Endothelial cell of umbilical vein (primary cell): ENCODE measurements at regions not wholly inside any gene's neighbourhood (a gene's known extent, or its start where the extent isn't known, plus 50 kb on each side); places are given as distances from the start of the nearest gene placed in this dataset.
A peak's percentile ranks its signal among the peaks of the same experiment; 100 is the strongest.

Source experiments
- BruUV-seq: library from RNA; stranded (reverse); fragments of 400-500 nt; replicated peaks from 2 replicates; lab custom pipeline; 2021; lab: Mats Ljungman, UMichigan
- CTCF ChIA-PET: fragments of 300-600, 350-600 bp; sonication (Branson Sonifier 250); formaldehyde crosslinking; loops from one replicate; lab custom pipeline; 2021; ENCODE audit warnings: antibody characterized with exemption, inconsistent platforms; lab: Charles Lee
- POLR2A ChIA-PET: fragments of 300-600, 350-600 bp; sonication (Branson Sonifier 250); formaldehyde crosslinking; loops from one replicate; lab custom pipeline; 2021; ENCODE audit warnings: antibody characterized with exemption, inconsistent platforms; lab: Charles Lee
- DNase-seq: peaks from one replicate; pipeline ENCODE4 v3.0.0-alpha.2; 2011; ENCODE audit warnings: low read depth, low spot score
- FAIRE-seq: peaks from 2 replicates; lab custom pipeline; 2011; peaks lifted over from hg19 to GRCh38; lab: Jason Lieb, UNC
- H2AFZ ChIP-seq: 2 replicates; pipeline ENCODE4 v1.6.0; 2012; ENCODE audit warnings: low read depth, low read length, control low read depth, inconsistent platforms
- H3K27ac ChIP-seq: 2 replicates; pipeline ENCODE4 v1.5.1; 2011; ENCODE audit warnings: low read depth, mild to moderate bottlenecking, control low read depth, low read length, moderate library complexity; ENCODE audit not compliant: insufficient read depth
- H3K27me3 ChIP-seq, 2 experiments: 2 replicates each; pipeline versions ENCODE4 v1.6.0 to v1.6.1; 2011; ENCODE audit warnings: low read length in 2 of 2, mixed read lengths in 1 of 2; ENCODE audit not compliant: control insufficient read depth in 2 of 2, insufficient read depth in 2 of 2
- H3K36me3 ChIP-seq, 2 experiments: 2 replicates in 1 of 2; 3 replicates in 1 of 2; pipeline ENCODE4 v1.5.1; 2011; ENCODE audit warnings: low read length in 2 of 2, mild to moderate bottlenecking in 1 of 2, moderate library complexity in 1 of 2; ENCODE audit not compliant: control insufficient read depth in 2 of 2, insufficient read depth in 2 of 2; ENCODE audit errors: extremely low read depth in 1 of 2
- H3K4me1 ChIP-seq: 3 replicates; pipeline ENCODE4 v1.5.1; 2011; ENCODE audit warnings: mild to moderate bottlenecking, low read length; ENCODE audit not compliant: control insufficient read depth, insufficient read depth; ENCODE audit errors: extremely low read depth
- H3K4me2 ChIP-seq: 2 replicates; pipeline ENCODE4 v1.6.1; 2011; ENCODE audit warnings: low read length, control low read depth, mixed read lengths; ENCODE audit not compliant: insufficient read depth
- H3K4me3 ChIP-seq, 3 experiments: fragments of 200-600 bp in 1 of 3; sonication (generic), shearing (Covaris generic) in 1 of 3; replicated peaks in 1 of 3; 2 replicates each; pipeline ENCODE4 v1.5.1; 2011 to 2016; ENCODE audit warnings: control low read depth in 3 of 3, low read length in 3 of 3, mild to moderate bottlenecking in 2 of 3, inconsistent platforms in 1 of 3, low read depth in 1 of 3, moderate library complexity in 1 of 3; ENCODE audit not compliant: insufficient read depth in 1 of 3
- H3K79me2 ChIP-seq: 2 replicates; pipeline ENCODE4 v1.6.0; 2012; ENCODE audit warnings: low read length, inconsistent platforms; ENCODE audit not compliant: control insufficient read depth, insufficient read depth
- H3K9ac ChIP-seq: replicated peaks from 2 replicates; pipeline ENCODE3; 2011; ENCODE audit warnings: low read length, control low read depth; ENCODE audit not compliant: insufficient read depth; ENCODE audit errors: extremely low read depth
- H3K9me1 ChIP-seq: replicated peaks from 3 replicates; pipeline ENCODE4 v1.6.0; 2011; ENCODE audit warnings: mild to moderate bottlenecking, low read length; ENCODE audit not compliant: control insufficient read depth, insufficient read depth; ENCODE audit errors: extremely low read depth
- H3K9me3 ChIP-seq: replicated peaks from 2 replicates; pipeline ENCODE4 v1.5.1; 2012; ENCODE audit warnings: low read length, inconsistent platforms; ENCODE audit not compliant: control insufficient read depth, insufficient read depth
- H4K20me1 ChIP-seq: replicated peaks from 2 replicates; pipeline ENCODE3; 2011; ENCODE audit warnings: mild to moderate bottlenecking, low read length; ENCODE audit not compliant: control insufficient read depth, insufficient read depth; ENCODE audit errors: extremely low read depth
- EZH2 ChIP-seq: IDR thresholded peaks from 2 replicates; pipeline ENCODE4 v1.6.1; 2012; ENCODE audit warnings: borderline replicate concordance, low read depth, mild to moderate bottlenecking, moderate library complexity, low read length, inconsistent platforms; ENCODE audit not compliant: severe bottlenecking
- FOS ChIP-seq: IDR thresholded peaks from 2 replicates; pipeline ENCODE4 v1.6.1; 2011; ENCODE audit warnings: mild to moderate bottlenecking, low read length, moderate library complexity, borderline replicate concordance; ENCODE audit not compliant: insufficient read depth
- GATA2 ChIP-seq: IDR thresholded peaks from 2 replicates; pipeline ENCODE4 v1.7.0; 2011; ENCODE audit warnings: low read depth, mild to moderate bottlenecking, moderate library complexity, mixed read lengths, low read length; ENCODE audit not compliant: insufficient read length, insufficient read depth
- JUN ChIP-seq: IDR thresholded peaks from 2 replicates; pipeline ENCODE4 v1.6.1; 2011; ENCODE audit warnings: borderline replicate concordance, low read depth; ENCODE audit not compliant: insufficient read length, insufficient read depth
- MAX ChIP-seq: IDR thresholded peaks from 2 replicates; pipeline ENCODE4 v1.6.1; 2011; ENCODE audit not compliant: insufficient read depth, insufficient read length
- MYC ChIP-seq: IDR thresholded peaks from one replicate; pipeline ENCODE4 v1.6.1; 2011; ENCODE audit warnings: mild to moderate bottlenecking, low read depth, low read length
- POLR2A ChIP-seq: IDR thresholded peaks from 2 replicates; pipeline ENCODE4 v1.6.1; 2012; ENCODE audit warnings: low read depth, mild to moderate bottlenecking, control low read depth, low read length
- POLR2AphosphoS5 ChIP-seq: IDR thresholded peaks from 2 replicates; pipeline ENCODE4 v1.6.1; 2012; ENCODE audit warnings: low read depth, mild to moderate bottlenecking, control low read depth, low read length, moderate library complexity; ENCODE audit not compliant: insufficient read depth
- dilution Hi-C: fragments of 300-500 bp; cut with MboI; formaldehyde crosslinking; loops from one replicate; pipeline ENCODE4 v1.15.0; 2019; ENCODE audit warnings: low sequenced_read_pairs; ENCODE audit not compliant: extremely low pct_ligation_motif_present
- intact Hi-C: fragments of 100-400 bp; cut with micrococcal nuclease; formaldehyde crosslinking; loops from one replicate; pipeline ENCODE4 v1.10.0; 2022
- TF ChIP-seq, protein P1 (sequence below), 2 donors: IDR thresholded peaks; 1 replicate in 1 of 2; 2 replicates in 1 of 2; pipeline ENCODE4 v1.5.1; 2011; ENCODE audit warnings: low read length in 2 of 2, mild to moderate bottlenecking in 2 of 2, moderate library complexity in 2 of 2, control low read depth in 1 of 2, inconsistent platforms in 1 of 2, low read depth in 1 of 2; ENCODE audit not compliant: insufficient read depth in 1 of 2; ENCODE audit errors: extremely low read depth in 1 of 2

GRCh38 chr10:118106426-118106825 lies 59.7 kb upstream of the RAB11FIP2 start:
- H3K9ac ChIP-seq, result no peak overlapping the region
- no TSS peak for BruUV-seq
- peak; percentile 42 for DNase-seq
- POLR2A ChIA-PET, result no interaction called here
- H3K4me2 ChIP-seq, result no peak overlapping the region
- H3K79me2 ChIP-seq, result no peaks in the 10 kb centered on the region
- no peaks in the 10 kb centered on the region for H3K9me1 ChIP-seq
- no peaks in the 10 kb centered on the region for H3K36me3 ChIP-seq
- TF ChIP-seq FOS (no peak), GATA2 (no peak), JUN (no peak)
- TF ChIP-seq, protein P1, sequence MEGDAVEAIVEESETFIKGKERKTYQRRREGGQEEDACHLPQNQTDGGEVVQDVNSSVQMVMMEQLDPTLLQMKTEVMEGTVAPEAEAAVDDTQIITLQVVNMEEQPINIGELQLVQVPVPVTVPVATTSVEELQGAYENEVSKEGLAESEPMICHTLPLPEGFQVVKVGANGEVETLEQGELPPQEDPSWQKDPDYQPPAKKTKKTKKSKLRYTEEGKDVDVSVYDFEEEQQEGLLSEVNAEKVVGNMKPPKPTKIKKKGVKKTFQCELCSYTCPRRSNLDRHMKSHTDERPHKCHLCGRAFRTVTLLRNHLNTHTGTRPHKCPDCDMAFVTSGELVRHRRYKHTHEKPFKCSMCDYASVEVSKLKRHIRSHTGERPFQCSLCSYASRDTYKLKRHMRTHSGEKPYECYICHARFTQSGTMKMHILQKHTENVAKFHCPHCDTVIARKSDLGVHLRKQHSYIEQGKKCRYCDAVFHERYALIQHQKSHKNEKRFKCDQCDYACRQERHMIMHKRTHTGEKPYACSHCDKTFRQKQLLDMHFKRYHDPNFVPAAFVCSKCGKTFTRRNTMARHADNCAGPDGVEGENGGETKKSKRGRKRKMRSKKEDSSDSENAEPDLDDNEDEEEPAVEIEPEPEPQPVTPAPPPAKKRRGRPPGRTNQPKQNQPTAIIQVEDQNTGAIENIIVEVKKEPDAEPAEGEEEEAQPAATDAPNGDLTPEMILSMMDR (IDR thresholded peaks at IDR 0.05; ENCODE audit: extremely low read depth in 1 of 2, insufficient read depth in 1 of 2, low read depth in 1 of 2, low read length in 2 of 2), result peak in 1 of 2 donors; percentile 28
- H3K27ac ChIP-seq, result no peak overlapping the region
- intact Hi-C loops (loop anchor here (1.0 kb wide), 2 partner anchors 568 to 610 kb away; no protein-coding TSS in a partner anchor), dilution Hi-C loops (no loop called here)
- CTCF ChIA-PET, result interaction anchor here (0.9 to 1.5 kb wide), 7 partner anchors 136 to 890 kb away, joined by 3 to 24 read pairs (median 5); no protein-coding TSS in a partner anchor
- no peak for FAIRE-seq
- H3K4me3 ChIP-seq, result no peak overlapping the region
- no peaks in the 10 kb centered on the region for H4K20me1 ChIP-seq
- H3K4me1 ChIP-seq, result no peaks in the 10 kb centered on the region
- no peaks in the 10 kb centered on the region for H3K9me3 ChIP-seq
- H3K27me3 ChIP-seq, result no peaks in the 10 kb centered on the region
- no peak overlapping the region for H2AFZ ChIP-seq

- Histone ChIP-seq H3K27me3 (no peaks in the 10 kb centered on the region), H4K20me1 (no peaks in the 10 kb centered on the region), H3K79me2 (no peaks in the 10 kb centered on the region), H3K4me1 (no peaks in the 10 kb centered on the region), H3K4me2 (no peak overlapping the region), H3K36me3 (no peaks in the 10 kb centered on the region), H3K9me3 (no peaks in the 10 kb centered on the region), H3K9me1 (no peaks in the 10 kb centered on the region), H3K4me3 (no peak overlapping the region), H3K27ac (no peak overlapping the region), H3K9ac (no peak overlapping the region), H2AFZ (no peak overlapping the region)
- BruUV-seq, result no TSS peak
- TF ChIP-seq GATA2 (no peak), POLR2AphosphoS5 (no peak), POLR2A (no peak), JUN (no peak), MAX (no peak), MYC (no peak), FOS (no peak), EZH2 (no peak)
- TF ChIP-seq, protein P1 (IDR thresholded peaks at IDR 0.05; ENCODE audit: extremely low read depth in 1 of 2, insufficient read depth in 1 of 2, low read depth in 1 of 2, low read length in 2 of 2), result no peak
- CTCF ChIA-PET, result no interaction called here
- DNase-seq (no peak), FAIRE-seq (no peak)
- dilution Hi-C loops, result no loop called here
- POLR2A ChIA-PET, result no interaction called here
- intact Hi-C loops, result no loop called here
Measured at GRCh38 chr10:118102121-118102520, 55.4 kb upstream of the RAB11FIP2 start.
